PFSK-1 (cell line): ENCODE measurements at regions not wholly inside any gene's neighbourhood (a gene's known extent, or its start where the extent isn't known, plus 50 kb on each side); places are given as distances from the start of the nearest gene placed in this dataset.

ENCODE experiments used
- FOXP2 ChIP-seq: optimal IDR thresholded peaks from 2 replicates; pipeline ENCODE3; 2011; ENCODE audit warnings: borderline replicate concordance, control low read depth, inconsistent platforms; ENCODE audit not compliant: insufficient read depth; ENCODE audit errors: extremely low read length, extremely low read depth
- POLR2AphosphoS5 ChIP-seq: IDR thresholded peaks from 2 replicates; pipeline ENCODE4 v1.6.1; 2012; ENCODE audit warnings: low read depth, mild to moderate bottlenecking, control low read depth, low read length, moderate library complexity
- REST ChIP-seq, 2 experiments: IDR thresholded peaks; 2 replicates each; pipeline versions ENCODE4 v1.6.1 to v1.8.0; 2011 to 2012; ENCODE audit warnings: low read depth in 2 of 2, low read length in 2 of 2, control low read depth in 1 of 2, inconsistent platforms in 1 of 2, mild to moderate bottlenecking in 1 of 2, moderate library complexity in 1 of 2; ENCODE audit not compliant: insufficient read depth in 1 of 2
- SIN3A ChIP-seq: IDR thresholded peaks from 2 replicates; pipeline ENCODE4 v1.6.1; 2012; ENCODE audit warnings: mild to moderate bottlenecking, low read length, moderate library complexity, borderline replicate concordance; ENCODE audit not compliant: insufficient read depth
- TAF1 ChIP-seq: IDR thresholded peaks from 2 replicates; pipeline ENCODE4 v1.6.1; 2012; ENCODE audit warnings: low read length, control low read depth, borderline replicate concordance; ENCODE audit not compliant: insufficient read depth

- no peak for TF ChIP-seq POLR2AphosphoS5
- TF ChIP-seq REST (IDR thresholded peaks at IDR 0.05; ENCODE audit: insufficient read depth in 1 of 2, low read depth in 2 of 2, low read length in 2 of 2): no peak
- TF ChIP-seq FOXP2: no peak
- no peak for TF ChIP-seq SIN3A
- no peak for TF ChIP-seq TAF1
These were observed 759.0 kb upstream of the SOX9 start for GRCh38 chr17:71361656-71362450.

GRCh38 chr17:71363661-71364060 is 757.2 kb upstream of the SOX9 start:
- no peak for TF ChIP-seq POLR2AphosphoS5
- no peak for TF ChIP-seq FOXP2
- no peak for TF ChIP-seq REST (IDR thresholded peaks at IDR 0.05; ENCODE audit: insufficient read depth in 1 of 2, low read depth in 2 of 2, low read length in 2 of 2)
- no peak for TF ChIP-seq TAF1
- no peak for TF ChIP-seq SIN3A

GRCh38 chr17:71371809-71372208 is 749.0 kb upstream of the SOX9 start:
- TF ChIP-seq TAF1 (no peak), REST (IDR thresholded peaks at IDR 0.05; ENCODE audit: insufficient read depth in 1 of 2, low read depth in 2 of 2, low read length in 2 of 2) (no peak), POLR2AphosphoS5 (no peak), FOXP2 (no peak), SIN3A (no peak)

GRCh38 chr17:71375948-71376347 is 744.9 kb upstream of the SOX9 start:
- TF ChIP-seq FOXP2 (no peak), POLR2AphosphoS5 (no peak), REST (IDR thresholded peaks at IDR 0.05; ENCODE audit: insufficient read depth in 1 of 2, low read depth in 2 of 2, low read length in 2 of 2) (no peak), TAF1 (no peak), SIN3A (no peak)

GRCh38 chr17:71376933-71377332 is 743.9 kb upstream of the SOX9 start:
- TF ChIP-seq TAF1 (no peak), REST (IDR thresholded peaks at IDR 0.05; ENCODE audit: insufficient read depth in 1 of 2, low read depth in 2 of 2, low read length in 2 of 2) (no peak), FOXP2 (no peak), SIN3A (no peak), POLR2AphosphoS5 (no peak)
